ENCODE measurements at regions not wholly inside any gene's neighbourhood (a gene's known extent, or its start where the extent isn't known, plus 50 kb on each side); places are given as distances from the start of the nearest gene placed in this dataset.

GRCh38 chr4:17096692-17097091, 198.2 kb upstream of the LDB2 start:
- Histone ChIP-seq H3K27me3 (replicated peaks; ENCODE audit: insufficient read depth, low read depth, low read length, poor library complexity) (no peaks in the 10 kb centered on the region), H3K4me1 (ENCODE audit: insufficient read depth, low read length, poor library complexity, severe bottlenecking) (peaks cover 75% of the 10 kb centered on the region), H3K27ac (ENCODE audit: low read depth, low read length, poor library complexity, severe bottlenecking) (peak overlapping the region; percentile 97), H3K36me3 (ENCODE audit: insufficient read depth, low read length, poor library complexity, severe bottlenecking) (no peaks in the 10 kb centered on the region), H3K9me3 (ENCODE audit: low read depth, low read length, poor library complexity, severe bottlenecking) (no peaks in the 10 kb centered on the region), H3K4me3 (ENCODE audit: low read depth, low read length, poor library complexity, severe bottlenecking) (no peak overlapping the region)
- POLR2A ChIA-PET (ENCODE audit: low non-redundant PET) = interaction anchor here (0.6 kb wide), 1 partner anchor 348 kb away, joined by 3 read pairs; no protein-coding TSS in a partner anchor
- DNase-seq (ENCODE audit: low spot score) = no peak
- CTCF ChIA-PET = no interaction called here
- intact Hi-C loops (cut with micrococcal nuclease; ENCODE audit: unreplicated experiment) = loop anchor here (10.0 kb wide), 2 partner anchors 302 to 452 kb away; no protein-coding TSS in a partner anchor
- TF ChIP-seq EZH2 (IDR thresholded peaks at IDR 0.05; ENCODE audit: borderline replicate concordance, low read depth, low read length, poor library complexity, severe bottlenecking) = no peak
- no peak for TF ChIP-seq CTCF (conservative IDR thresholded peaks at IDR 0.05; ENCODE audit: low read depth, low read length)
- BruUV-seq (replicated peaks) = no TSS peak

- DNase-seq (ENCODE audit: low spot score) = peak; percentile 70
- intact Hi-C loops (cut with micrococcal nuclease; ENCODE audit: unreplicated experiment) = loop anchor here (1.0 to 10.0 kb wide), 3 partner anchors 228 to 451 kb away; no protein-coding TSS in a partner anchor
- Histone ChIP-seq H3K27me3 (replicated peaks; ENCODE audit: insufficient read depth, low read depth, low read length, poor library complexity) (no peaks in the 10 kb centered on the region), H3K9me3 (ENCODE audit: low read depth, low read length, poor library complexity, severe bottlenecking) (no peaks in the 10 kb centered on the region), H3K27ac (ENCODE audit: low read depth, low read length, poor library complexity, severe bottlenecking) (peak overlapping the region; percentile 97), H3K4me1 (ENCODE audit: insufficient read depth, low read length, poor library complexity, severe bottlenecking) (peaks cover 75% of the 10 kb centered on the region), H3K36me3 (ENCODE audit: insufficient read depth, low read length, poor library complexity, severe bottlenecking) (no peaks in the 10 kb centered on the region), H3K4me3 (ENCODE audit: low read depth, low read length, poor library complexity, severe bottlenecking) (no peak overlapping the region)
- no peak for TF ChIP-seq CTCF (conservative IDR thresholded peaks at IDR 0.05; ENCODE audit: low read depth, low read length)
- TF ChIP-seq EZH2 (IDR thresholded peaks at IDR 0.05; ENCODE audit: borderline replicate concordance, low read depth, low read length, poor library complexity, severe bottlenecking) = no peak
- CTCF ChIA-PET = no interaction called here
- POLR2A ChIA-PET (ENCODE audit: low non-redundant PET) = no interaction called here
- BruUV-seq (replicated peaks) = no TSS peak
Measured at GRCh38 chr4:17095771-17096170, 197.3 kb upstream of the LDB2 start.

- TF ChIP-seq EZH2 (IDR thresholded peaks at IDR 0.05; ENCODE audit: borderline replicate concordance, low read depth, low read length, poor library complexity, severe bottlenecking) = no peak
- no peak for TF ChIP-seq CTCF (conservative IDR thresholded peaks at IDR 0.05; ENCODE audit: low read depth, low read length)
- Histone ChIP-seq H3K4me3 (ENCODE audit: low read depth, low read length, poor library complexity, severe bottlenecking) (peak overlapping the region; percentile 11), H3K27me3 (replicated peaks; ENCODE audit: insufficient read depth, low read depth, low read length, poor library complexity) (no peaks in the 10 kb centered on the region), H3K36me3 (ENCODE audit: insufficient read depth, low read length, poor library complexity, severe bottlenecking) (no peaks in the 10 kb centered on the region), H3K4me1 (ENCODE audit: insufficient read depth, low read length, poor library complexity, severe bottlenecking) (peaks cover 75% of the 10 kb centered on the region), H3K9me3 (ENCODE audit: low read depth, low read length, poor library complexity, severe bottlenecking) (no peaks in the 10 kb centered on the region), H3K27ac (ENCODE audit: low read depth, low read length, poor library complexity, severe bottlenecking) (peak overlapping the region; percentile 97)
- peak; percentile 70 for DNase-seq (ENCODE audit: low spot score)
- ChIA-PET CTCF (no interaction called here), POLR2A (ENCODE audit: low non-redundant PET) (no interaction called here)
- BruUV-seq (replicated peaks) = TSS peak; percentile 64
- intact Hi-C loops (cut with micrococcal nuclease; ENCODE audit: unreplicated experiment) = loop anchor here (1.0 to 10.0 kb wide), 5 partner anchors 178 to 450 kb away; no protein-coding TSS in a partner anchor
Measured at GRCh38 chr4:17094876-17095210, 196.4 kb upstream of the LDB2 start.
